Esophagus muscularis mucosa (tissue), 4 donors: ENCODE measurements at regions not wholly inside any gene's neighbourhood (a gene's known extent, or its start where the extent isn't known, plus 50 kb on each side); places are given as distances from the start of the nearest gene placed in this dataset.
A peak's percentile ranks its signal among the peaks of the same experiment; 100 is the strongest.

ENCODE experiments used
- DNase-seq: peaks from one replicate; pipeline ENCODE4 v3.0.0-alpha.2; 2017; ENCODE audit errors: extremely low spot score
- H3K27ac ChIP-seq, 4 donors: fragments of 200-600 bp; sonication (generic); replicated peaks in 1 of 4; 1 replicate in 3 of 4; 2 replicates in 1 of 4; pipeline ENCODE4 v1.5.1; 2016 to 2019; ENCODE audit warnings: mild to moderate bottlenecking in 1 of 4
- H3K27me3 ChIP-seq, 4 donors: fragments of 200-600 bp; sonication (generic); one replicate each; pipeline versions ENCODE4 v1.5.1 to v1.6.0; 2016 to 2019
- H3K36me3 ChIP-seq, 4 donors: fragments of 200-600 bp; sonication (generic); one replicate each; pipeline ENCODE4 v1.5.1; 2016 to 2019
- H3K4me1 ChIP-seq, 4 donors: fragments of 200-600 bp; sonication (generic); one replicate each; pipeline ENCODE4 v1.5.1; 2016 to 2019
- H3K4me3 ChIP-seq, 4 donors: fragments of 200-600 bp; sonication (generic); 1 replicate in 2 of 4; 2 replicates in 2 of 4; pipeline ENCODE4 v1.5.1; 2016 to 2019; ENCODE audit warnings: mild to moderate bottlenecking in 4 of 4, moderate library complexity in 1 of 4
- H3K9me3 ChIP-seq, 4 donors: fragments of 200-600 bp; sonication (generic); 1 replicate in 3 of 4; 2 replicates in 1 of 4; pipeline ENCODE4 v1.5.1; 2016 to 2019
- EP300 ChIP-seq: sonication (generic); formaldehyde crosslinking; IDR thresholded peaks from one replicate; pipeline ENCODE4 v1.6.1; 2017; ENCODE audit warnings: antibody characterized with exemption
- POLR2A ChIP-seq: fragments of 450-650 bp; IDR thresholded peaks from one replicate; pipeline ENCODE4 v1.6.1; 2017; ENCODE audit warnings: antibody characterized with exemption, moderate library complexity, mild to moderate bottlenecking, low read depth
- POLR2AphosphoS5 ChIP-seq, 2 donors: sonication (generic); formaldehyde crosslinking; IDR thresholded peaks; one replicate each; pipeline ENCODE4 v1.6.1; 2017; ENCODE audit warnings: antibody characterized with exemption in 2 of 2
- WGBS: methylation state at CpG from one replicate; pipeline ENCODE4 v1.1.5; 2018; 5-methylcytosine and 5-hydroxymethylcytosine counted together
- intact Hi-C: fragments of 100-400 bp; cut with DNase I; formaldehyde crosslinking; loops from one replicate; pipeline ENCODE4 v1.15.1; 2023
- TF ChIP-seq, protein P1 (sequence below), 3 experiments: fragments of 200-600 bp in 2 of 3; fragments of 450-650 bp in 1 of 3; sonication (generic) in 2 of 3; IDR thresholded peaks; one replicate each; pipeline ENCODE4 v1.5.1; 2017 to 2019; ENCODE audit warnings: antibody characterized with exemption in 3 of 3, mild to moderate bottlenecking in 2 of 3, moderate library complexity in 1 of 3

DNA sequence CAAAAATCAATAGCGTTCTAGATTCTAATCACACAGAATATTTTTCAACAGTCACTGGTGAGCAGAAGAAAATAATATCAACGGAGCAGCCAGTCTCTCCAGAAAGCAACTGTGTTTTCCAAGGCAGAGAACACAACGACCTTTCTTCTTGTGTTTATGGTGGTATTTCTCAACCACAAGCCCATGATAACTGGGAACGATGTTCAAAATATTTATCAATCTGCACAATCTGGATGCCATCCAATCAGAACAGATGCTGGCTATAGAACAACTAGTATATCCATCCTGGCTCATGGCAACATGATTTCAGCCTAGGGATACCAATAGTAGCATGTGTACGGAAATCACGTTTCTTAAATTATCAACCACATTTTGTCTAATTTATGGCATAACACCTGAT, 162.7 kb upstream of the RUNX1 start:
- 83% methylated on average over 6 of the region's 6 CpGs for WGBS
- H3K27me3 ChIP-seq, result peaks cover 0 to 5% (median 0%) of the 10 kb centered on the region in 4 donors
- DNase-seq, result no peak
- H3K9me3 ChIP-seq, result no peaks in the 10 kb centered on the region
- TF ChIP-seq POLR2A, result no peak
- TF ChIP-seq, protein P1, sequence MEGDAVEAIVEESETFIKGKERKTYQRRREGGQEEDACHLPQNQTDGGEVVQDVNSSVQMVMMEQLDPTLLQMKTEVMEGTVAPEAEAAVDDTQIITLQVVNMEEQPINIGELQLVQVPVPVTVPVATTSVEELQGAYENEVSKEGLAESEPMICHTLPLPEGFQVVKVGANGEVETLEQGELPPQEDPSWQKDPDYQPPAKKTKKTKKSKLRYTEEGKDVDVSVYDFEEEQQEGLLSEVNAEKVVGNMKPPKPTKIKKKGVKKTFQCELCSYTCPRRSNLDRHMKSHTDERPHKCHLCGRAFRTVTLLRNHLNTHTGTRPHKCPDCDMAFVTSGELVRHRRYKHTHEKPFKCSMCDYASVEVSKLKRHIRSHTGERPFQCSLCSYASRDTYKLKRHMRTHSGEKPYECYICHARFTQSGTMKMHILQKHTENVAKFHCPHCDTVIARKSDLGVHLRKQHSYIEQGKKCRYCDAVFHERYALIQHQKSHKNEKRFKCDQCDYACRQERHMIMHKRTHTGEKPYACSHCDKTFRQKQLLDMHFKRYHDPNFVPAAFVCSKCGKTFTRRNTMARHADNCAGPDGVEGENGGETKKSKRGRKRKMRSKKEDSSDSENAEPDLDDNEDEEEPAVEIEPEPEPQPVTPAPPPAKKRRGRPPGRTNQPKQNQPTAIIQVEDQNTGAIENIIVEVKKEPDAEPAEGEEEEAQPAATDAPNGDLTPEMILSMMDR (IDR thresholded peaks at IDR 0.05), result no peak
- H3K36me3 ChIP-seq, result no peaks in the 10 kb centered on the region
- intact Hi-C loops, result no loop called here
- peaks cover 0 to 9% (median 5%) of the 10 kb centered on the region in 4 donors for H3K4me1 ChIP-seq
- no peak overlapping the region for H3K27ac ChIP-seq
- H3K4me3 ChIP-seq, result no peak overlapping the region

DNA sequence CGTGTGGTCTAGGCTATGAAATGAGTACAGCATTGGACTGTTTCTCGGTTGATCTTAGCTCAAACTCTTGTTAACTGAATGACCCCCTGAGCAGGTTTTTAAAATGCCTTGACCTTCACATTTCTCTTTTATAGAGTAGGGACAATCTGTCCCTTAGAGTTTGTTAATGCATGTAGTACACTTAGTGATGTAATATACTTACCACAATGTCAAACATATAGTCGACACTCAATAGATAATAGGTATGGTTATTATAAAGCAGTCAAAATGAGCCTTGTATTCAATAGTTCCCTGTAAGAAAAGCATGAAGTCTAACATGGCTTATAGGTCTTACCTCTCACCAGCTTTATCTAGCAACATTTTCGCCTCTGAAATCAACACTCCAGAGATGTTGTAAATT, 161.0 kb upstream of the RUNX1 start:
- Histone ChIP-seq H3K27me3 (peaks cover 0 to 10% (median 0%) of the 10 kb centered on the region in 4 donors), H3K4me3 (no peak overlapping the region), H3K9me3 (no peaks in the 10 kb centered on the region), H3K4me1 (peaks cover 5 to 24% (median 12%) of the 10 kb centered on the region in 4 donors), H3K27ac (no peak overlapping the region), H3K36me3 (no peaks in the 10 kb centered on the region)
- TF ChIP-seq, protein P1 (IDR thresholded peaks at IDR 0.05), result no peak
- no peak for TF ChIP-seq EP300
- TF ChIP-seq POLR2A, result no peak
- no peak for TF ChIP-seq POLR2AphosphoS5 (IDR thresholded peaks at IDR 0.05)
- intact Hi-C loops, result no loop called here
- WGBS, result 95% methylated on average over 4 of the region's 4 CpGs
- DNase-seq, result no peak

DNA sequence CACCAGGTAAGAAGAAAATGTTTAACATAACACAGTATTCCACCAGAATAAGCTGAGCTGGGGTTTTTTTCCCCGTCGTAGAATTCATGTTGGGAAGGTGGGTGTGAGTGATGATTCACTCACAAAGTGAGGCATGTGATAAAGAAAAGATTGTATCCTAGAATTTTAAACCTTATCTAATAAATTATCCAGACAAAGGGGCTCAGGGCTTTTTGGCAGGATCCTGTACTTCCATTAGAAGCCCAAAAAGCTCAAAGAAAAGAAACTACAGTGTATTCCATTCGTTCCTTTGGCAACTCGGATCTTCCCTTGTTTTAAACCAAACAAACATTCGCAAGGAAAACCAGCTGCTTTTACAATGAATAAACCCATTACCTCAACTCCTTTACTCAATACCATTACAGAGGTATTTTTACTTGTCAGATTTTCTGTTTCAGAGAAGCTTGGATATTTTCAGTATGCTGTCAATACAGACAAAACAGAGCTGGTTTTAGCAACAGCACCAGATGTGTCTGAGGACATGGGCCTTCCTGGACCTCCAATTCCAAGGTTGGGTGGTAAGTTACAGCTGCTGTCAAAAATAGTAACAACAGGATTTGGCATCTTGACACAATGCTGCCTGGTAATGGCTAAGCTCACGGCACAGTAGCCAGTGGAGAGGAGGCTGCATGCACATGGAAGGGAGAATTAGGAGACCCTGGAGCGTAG, 159.9 kb upstream of the RUNX1 start:
- H3K4me1 ChIP-seq, result peaks cover 9 to 26% (median 14%) of the 10 kb centered on the region in 4 donors
- WGBS, result 47% methylated on average over 5 of the region's 7 CpGs
- intact Hi-C loops, result no loop called here
- peaks cover 0 to 10% (median 0%) of the 10 kb centered on the region in 4 donors for H3K27me3 ChIP-seq
- H3K9me3 ChIP-seq, result no peaks in the 10 kb centered on the region
- no peak for DNase-seq
- H3K27ac ChIP-seq, result peak overlapping the region; percentile 5 to 48 (median 34)
- no peaks in the 10 kb centered on the region for H3K36me3 ChIP-seq
- no peak overlapping the region for H3K4me3 ChIP-seq
- TF ChIP-seq POLR2AphosphoS5 (IDR thresholded peaks at IDR 0.05) (peak; percentile 8 to 22), POLR2A (no peak)

DNA sequence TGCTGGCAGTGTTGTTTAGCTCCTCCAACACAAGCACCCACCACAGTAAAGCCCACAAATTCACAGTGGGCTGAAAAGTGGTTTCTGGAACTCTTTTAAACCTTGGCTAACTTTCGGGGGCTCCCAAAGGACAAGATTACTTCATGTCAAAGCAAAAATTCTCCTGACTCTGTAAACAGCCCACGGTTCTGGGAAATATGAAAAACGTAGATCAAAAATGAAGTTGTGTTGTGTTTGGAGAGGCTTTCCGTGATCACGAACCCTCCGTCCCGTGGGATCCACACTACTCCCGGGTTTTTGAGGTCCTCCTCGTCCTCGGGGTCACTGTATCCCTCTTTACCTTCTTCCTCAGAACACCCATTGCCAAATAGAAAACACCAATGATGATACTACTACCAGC, 159.0 kb upstream of the RUNX1 start:
- TF ChIP-seq EP300, result no peak
- TF ChIP-seq POLR2A, result no peak
- TF ChIP-seq POLR2AphosphoS5 (IDR thresholded peaks at IDR 0.05), result no peak
- TF ChIP-seq, protein P1 (IDR thresholded peaks at IDR 0.05), result no peak
- Histone ChIP-seq H3K27ac (peak overlapping the region; percentile 5 to 48 (median 34)), H3K4me3 (no peak overlapping the region), H3K36me3 (no peaks in the 10 kb centered on the region), H3K4me1 (peaks cover 9 to 29% (median 15%) of the 10 kb centered on the region in 4 donors), H3K27me3 (peaks cover 0 to 10% (median 0%) of the 10 kb centered on the region in 4 donors), H3K9me3 (no peaks in the 10 kb centered on the region)
- no peak for DNase-seq
- 70% methylated on average over 10 of the region's 10 CpGs for WGBS
- intact Hi-C loops, result no loop called here

DNA sequence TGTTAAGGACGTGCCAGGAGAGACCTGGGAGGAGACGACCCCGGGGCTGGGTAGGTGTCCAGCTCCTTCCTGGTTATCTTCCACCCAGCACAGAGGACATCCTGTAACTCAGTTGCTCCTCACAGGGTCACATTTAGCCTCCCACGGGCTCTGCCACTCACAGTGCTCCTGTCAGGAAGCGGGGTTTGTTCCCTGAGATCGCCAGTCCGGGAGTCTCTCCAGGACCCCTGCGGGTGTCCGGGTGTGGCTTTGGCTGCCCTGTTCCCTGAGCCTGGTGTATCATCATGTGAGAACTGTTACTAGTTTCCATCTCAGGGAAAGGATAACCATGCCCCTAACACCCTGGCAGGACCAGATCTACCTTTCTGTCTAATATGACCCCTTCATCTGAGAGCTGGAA, 158.2 kb upstream of the RUNX1 start:
- WGBS, result 89% methylated on average over 5 of the region's 9 CpGs
- peak overlapping the region in 1 of 4 donors; percentile 14 for H3K27ac ChIP-seq
- TF ChIP-seq EP300, result no peak
- no peak for TF ChIP-seq POLR2A
- TF ChIP-seq, protein P1 (IDR thresholded peaks at IDR 0.05), result no peak
- no peak for TF ChIP-seq POLR2AphosphoS5 (IDR thresholded peaks at IDR 0.05)
- no peaks in the 10 kb centered on the region for H3K9me3 ChIP-seq
- no peak for DNase-seq
- peaks cover 0 to 10% (median 0%) of the 10 kb centered on the region in 4 donors for H3K27me3 ChIP-seq
- intact Hi-C loops, result no loop called here
- no peaks in the 10 kb centered on the region for H3K36me3 ChIP-seq
- peaks cover 9 to 30% (median 15%) of the 10 kb centered on the region in 4 donors for H3K4me1 ChIP-seq
- H3K4me3 ChIP-seq, result no peak overlapping the region
